ES-I3 (cell line): ENCODE measurements at regions not wholly inside any gene's neighbourhood (a gene's known extent, or its start where the extent isn't known, plus 50 kb on each side); places are given as distances from the start of the nearest gene placed in this dataset.
"Not testable (repeated sequence)": the region's sequence is repeated elsewhere in the genome, so short reads cannot be mapped to it uniquely, and the experiment has no call there.

Experiments used
- H3K36me3 ChIP-seq: 2 replicates; pipeline ENCODE4 v1.6.1; 2013; ENCODE audit warnings: mild to moderate bottlenecking, low read length, control low read depth, moderate library complexity; ENCODE audit not compliant: insufficient read depth
- H3K4me1 ChIP-seq: 2 replicates; pipeline ENCODE4 v1.6.1; 2013; ENCODE audit warnings: mild to moderate bottlenecking, control low read depth, low read length; ENCODE audit not compliant: insufficient read depth
- H3K9ac ChIP-seq: 2 replicates; pipeline ENCODE4 v1.6.1; 2013; ENCODE audit warnings: low read depth, mild to moderate bottlenecking, low read length, moderate library complexity
- H3K9me3 ChIP-seq: 2 replicates; pipeline ENCODE4 v1.6.1; 2013; ENCODE audit warnings: mild to moderate bottlenecking, low read length, moderate library complexity; ENCODE audit not compliant: control insufficient read depth, insufficient read depth

DNA sequence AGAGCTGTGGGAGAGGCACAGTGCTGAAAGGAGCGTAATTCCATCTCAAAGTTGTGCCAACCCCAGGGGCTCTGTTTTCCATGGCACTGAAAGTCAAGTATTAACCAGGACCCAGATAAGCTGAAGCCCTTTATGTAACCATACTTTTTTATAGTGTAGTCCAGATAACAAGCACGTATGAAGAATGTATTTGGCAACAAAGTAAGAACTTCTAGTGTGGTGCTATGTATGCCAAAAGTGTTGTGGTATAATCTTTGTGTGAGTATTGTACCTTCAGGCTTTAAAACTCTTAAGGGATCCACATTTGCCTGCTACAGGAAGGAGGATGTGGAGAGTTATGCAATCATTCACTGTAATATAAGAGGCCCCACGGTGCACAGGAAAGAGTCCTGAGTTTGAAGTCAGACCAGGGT lies 129.4 kb downstream of the IBTK start:
- H3K36me3 ChIP-seq = no peaks in the 10 kb centered on the region
- no peak overlapping the region for H3K9ac ChIP-seq
- no peaks in the 10 kb centered on the region for H3K9me3 ChIP-seq
- no peaks in the 10 kb centered on the region for H3K4me1 ChIP-seq

DNA sequence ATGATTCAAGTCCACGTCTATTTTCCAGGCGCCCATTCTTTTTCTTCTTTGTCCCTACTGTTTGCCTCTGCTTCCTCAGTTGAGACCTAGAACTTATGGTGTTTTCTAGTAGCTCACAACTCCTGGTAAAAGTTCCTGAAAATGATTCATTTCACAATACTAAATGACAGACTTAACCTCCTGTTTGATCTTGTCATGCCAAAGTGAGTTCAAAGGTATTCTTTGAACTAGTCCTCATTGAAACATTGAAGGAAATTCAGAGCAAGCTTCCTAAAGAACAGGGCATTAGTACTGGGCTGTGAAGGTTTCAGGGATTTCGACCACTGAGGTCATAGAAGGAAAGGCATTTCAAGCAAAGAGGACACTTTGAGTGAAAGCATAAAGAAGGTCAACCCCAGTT lies 132.8 kb downstream of the IBTK start:
- no peak overlapping the region for H3K9ac ChIP-seq
- H3K36me3 ChIP-seq = no peaks in the 10 kb centered on the region
- H3K9me3 ChIP-seq = no peaks in the 10 kb centered on the region
- H3K4me1 ChIP-seq = no peaks in the 10 kb centered on the region

DNA sequence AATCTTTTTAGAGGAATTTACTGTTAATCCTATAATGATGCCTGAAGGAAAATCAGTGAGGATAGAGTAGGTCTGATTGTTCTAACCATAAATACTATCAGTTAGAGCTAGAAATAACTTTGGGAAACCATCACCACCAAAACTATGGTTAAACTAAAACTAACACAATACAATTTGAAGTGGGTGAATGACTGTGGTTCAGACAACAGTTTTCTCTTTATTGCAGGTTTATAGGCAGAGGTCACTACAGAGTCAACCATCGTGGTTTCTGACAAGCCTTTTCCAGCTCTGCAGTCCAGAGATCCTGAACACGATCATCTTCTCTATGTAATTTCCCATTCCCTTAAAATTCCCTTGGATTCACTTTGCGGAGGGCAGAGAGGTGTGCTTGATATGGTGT lies 134.3 kb downstream of the IBTK start:
- no peaks in the 10 kb centered on the region for H3K4me1 ChIP-seq
- H3K36me3 ChIP-seq = no peaks in the 10 kb centered on the region
- H3K9ac ChIP-seq = no peak overlapping the region
- H3K9me3 ChIP-seq = no peaks in the 10 kb centered on the region

DNA sequence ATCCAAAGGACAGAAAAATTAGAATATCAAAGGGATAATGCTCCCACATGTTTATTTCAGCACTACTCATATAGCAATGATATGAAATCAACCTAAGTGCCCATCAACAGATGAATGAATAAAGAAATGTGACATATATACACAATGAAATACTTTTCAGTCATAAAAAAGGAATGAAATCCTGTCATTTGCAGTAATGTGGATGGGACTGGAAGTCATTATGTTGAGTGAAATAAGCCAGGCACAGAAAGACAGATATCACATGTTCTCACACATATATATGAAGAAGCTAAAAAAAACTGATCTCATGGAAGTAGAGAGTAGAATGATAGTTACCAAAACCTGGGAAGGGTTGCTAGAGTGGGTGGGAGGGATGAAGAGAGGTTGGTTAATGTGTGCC lies 135.7 kb downstream of the IBTK start:
- Histone ChIP-seq H3K4me1 (no peaks in the 10 kb centered on the region), H3K36me3 (no peaks in the 10 kb centered on the region), H3K9ac (no peak overlapping the region), H3K9me3 (no peaks in the 10 kb centered on the region; the same call in 1 of the 2 replicates)

DNA sequence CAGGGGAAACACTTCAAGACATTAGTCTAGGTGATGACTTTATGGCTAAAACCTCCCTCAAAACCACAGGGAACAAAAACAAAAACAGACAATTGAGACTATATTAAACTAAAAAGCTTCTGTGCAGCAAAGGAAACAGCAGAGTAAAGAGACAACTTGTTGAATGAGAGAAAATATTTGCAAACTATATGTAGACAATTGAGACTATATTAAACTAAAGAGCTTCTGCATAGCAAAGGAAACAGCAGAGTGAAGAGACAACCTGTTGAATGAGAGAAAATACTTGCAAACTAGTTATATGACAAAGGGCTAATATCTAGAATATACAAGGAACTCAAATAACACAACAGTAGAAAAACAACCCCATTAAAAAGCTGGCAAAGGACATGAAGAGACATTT lies 136.4 kb downstream of the IBTK start:
- Histone ChIP-seq H3K4me1 (no peaks in the 10 kb centered on the region), H3K9ac (no peak overlapping the region), H3K36me3 (no peaks in the 10 kb centered on the region), H3K9me3 (no peaks in the 10 kb centered on the region; the same call in 1 of the 2 replicates)

DNA sequence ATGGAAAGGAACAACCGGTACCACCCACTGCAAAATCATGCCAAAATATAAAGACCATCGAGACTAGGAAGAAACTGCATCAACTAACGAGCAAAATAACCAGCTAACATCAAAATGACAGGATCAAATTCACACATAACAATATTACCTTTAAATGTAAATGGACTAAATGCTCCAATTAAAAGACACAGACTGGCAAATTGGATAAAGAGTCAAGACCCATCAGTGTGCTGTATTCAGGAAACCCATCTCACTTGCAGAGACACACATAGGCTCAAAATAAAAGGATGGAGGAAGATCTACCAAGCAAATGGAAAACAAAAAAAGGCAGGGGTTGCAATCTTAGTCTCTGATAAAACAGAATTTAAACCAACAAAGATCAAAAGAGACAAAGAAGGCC lies 144.4 kb downstream of the IBTK start:
- not testable (repeated sequence) for H3K4me1 ChIP-seq, H3K9ac ChIP-seq, H3K9me3 ChIP-seq, H3K36me3 ChIP-seq

DNA sequence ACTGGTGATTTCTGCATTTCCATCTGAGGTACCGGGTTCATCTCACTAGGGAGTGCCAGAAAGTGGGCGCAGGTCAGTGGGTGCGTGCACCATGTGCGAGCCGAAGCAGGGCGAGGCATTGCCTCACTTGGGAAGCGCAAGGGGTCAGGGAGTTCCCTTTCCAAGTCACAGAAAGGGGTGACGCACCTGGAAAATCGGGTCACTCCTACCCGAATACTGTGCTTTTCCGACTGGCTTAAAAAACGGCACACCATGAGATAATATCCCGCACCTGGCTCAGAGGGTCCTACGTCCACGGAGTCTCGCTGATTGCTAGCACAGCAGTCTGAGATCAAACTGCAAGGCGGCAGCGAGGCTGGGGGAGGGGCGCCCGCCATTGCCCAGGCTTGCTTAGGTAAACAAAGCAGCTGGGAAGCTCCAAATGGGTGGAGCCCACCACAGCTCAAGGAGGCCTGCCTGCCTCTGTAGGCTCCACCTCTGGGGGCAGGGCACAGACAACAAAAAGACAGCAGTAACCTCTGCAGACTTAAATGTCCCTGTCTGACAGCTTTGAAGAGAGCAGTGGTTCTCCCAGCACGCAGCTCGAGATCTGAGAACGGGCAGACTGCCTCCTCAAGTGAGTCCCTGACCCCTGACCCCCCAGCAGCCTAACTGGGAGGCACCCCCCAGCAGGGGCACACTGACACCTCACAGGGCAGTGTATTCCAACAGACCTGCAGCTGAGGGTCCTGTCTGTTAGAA lies 146.0 kb downstream of the IBTK start:
- peak overlapping the region; percentile 70 for H3K9ac ChIP-seq
- not testable (repeated sequence) for H3K9me3 ChIP-seq, H3K4me1 ChIP-seq, H3K36me3 ChIP-seq

DNA sequence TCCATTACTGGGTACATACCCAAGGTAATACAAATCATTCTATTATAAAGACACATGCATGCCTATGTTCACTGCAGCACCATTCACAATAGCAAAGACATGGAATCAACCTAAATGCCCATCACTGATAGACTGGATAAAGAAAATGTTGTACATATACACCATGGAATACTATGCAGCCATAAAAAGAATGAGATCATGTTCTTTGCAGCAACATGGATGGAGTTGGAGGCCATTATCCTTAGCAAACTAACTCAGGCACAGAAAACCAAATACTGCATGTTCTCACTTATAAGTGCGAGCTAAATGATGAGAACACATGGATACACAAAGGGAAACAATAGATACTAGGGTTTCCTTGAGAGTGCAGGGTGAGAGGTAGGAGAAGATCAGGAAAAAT lies 146.8 kb downstream of the IBTK start:
- not testable (repeated sequence) for H3K9me3 ChIP-seq
- peak overlapping the region; percentile 70; the same call in 1 of the 2 replicates for H3K9ac ChIP-seq

DNA sequence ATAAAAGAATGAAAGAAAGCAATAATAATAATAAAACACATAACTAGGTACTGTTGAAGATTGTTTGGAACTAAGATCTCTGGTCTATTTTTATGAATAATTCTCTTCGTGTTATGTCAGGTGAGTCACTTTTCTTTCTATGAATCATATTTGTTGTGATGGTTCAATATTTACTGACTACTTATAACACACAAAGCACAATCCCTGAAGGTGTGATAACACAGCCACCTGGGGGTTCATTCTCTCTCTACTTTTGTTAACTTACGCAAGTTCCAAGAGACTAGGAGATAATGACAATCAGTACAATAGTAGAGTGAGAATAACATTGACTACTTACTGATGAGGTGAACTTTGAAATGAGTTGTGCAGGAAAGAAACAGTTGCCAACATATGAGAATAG lies 149.9 kb downstream of the IBTK start:
- Histone ChIP-seq H3K9ac (no peak overlapping the region), H3K36me3 (no peaks in the 10 kb centered on the region), H3K9me3 (no peaks in the 10 kb centered on the region), H3K4me1 (no peaks in the 10 kb centered on the region)

More for the DNA sequence above, 146.8 kb downstream of the IBTK start:
- H3K36me3 ChIP-seq, H3K4me1 ChIP-seq: not testable (repeated sequence)

DNA sequence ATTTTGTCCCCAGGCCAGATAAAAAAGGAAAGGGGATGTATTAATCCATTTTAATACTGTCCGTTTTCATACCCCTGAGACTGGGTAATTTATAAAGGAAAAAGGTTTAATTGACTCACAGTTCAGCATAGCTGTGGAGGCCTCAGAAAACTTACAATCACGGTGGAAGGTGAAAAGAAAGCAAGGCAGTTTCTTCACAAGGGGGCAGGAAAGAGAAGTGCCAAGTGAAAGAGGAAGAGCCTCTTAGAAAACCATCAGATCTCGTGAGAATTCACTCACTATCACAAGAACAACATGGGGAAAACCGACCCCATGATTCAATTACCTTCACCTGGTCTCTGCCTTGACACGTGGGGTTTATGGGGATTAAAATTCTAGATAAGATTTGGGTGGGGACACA lies 152.5 kb downstream of the IBTK start:
- Histone ChIP-seq H3K9ac (no peak overlapping the region), H3K36me3 (no peaks in the 10 kb centered on the region), H3K4me1 (no peaks in the 10 kb centered on the region), H3K9me3 (no peaks in the 10 kb centered on the region)

DNA sequence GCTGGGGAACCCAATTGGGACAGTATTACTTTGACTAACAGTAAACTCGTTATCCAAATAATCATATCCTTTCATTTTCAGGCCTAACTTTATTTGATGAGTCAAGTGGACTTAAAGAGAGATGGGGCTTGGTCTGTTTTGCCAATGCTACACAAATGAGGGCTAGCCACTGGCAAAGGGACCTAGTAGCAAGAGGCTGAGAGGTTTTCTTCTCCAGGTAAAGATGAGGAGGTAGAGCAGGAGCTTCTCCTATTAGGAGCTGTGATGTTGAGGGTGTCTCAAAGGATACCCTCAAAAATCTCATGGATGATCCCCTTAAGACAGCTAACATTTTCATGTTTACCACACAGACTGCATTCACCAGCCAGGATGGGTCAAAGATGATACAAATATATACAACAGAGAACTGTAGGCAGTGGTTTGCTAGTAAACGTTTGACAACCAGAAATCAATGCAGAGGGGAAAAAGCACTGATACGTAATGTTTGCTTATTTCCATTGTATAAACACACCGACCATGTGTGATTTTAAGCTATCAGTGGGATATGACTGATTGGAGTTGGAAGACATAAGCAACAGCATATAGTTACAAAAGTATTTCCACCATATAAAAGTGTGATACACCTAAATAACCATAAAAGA lies 153.3 kb downstream of the IBTK start:
- H3K36me3 ChIP-seq = no peaks in the 10 kb centered on the region
- no peaks in the 10 kb centered on the region for H3K4me1 ChIP-seq
- no peak overlapping the region for H3K9ac ChIP-seq
- H3K9me3 ChIP-seq = no peaks in the 10 kb centered on the region

DNA sequence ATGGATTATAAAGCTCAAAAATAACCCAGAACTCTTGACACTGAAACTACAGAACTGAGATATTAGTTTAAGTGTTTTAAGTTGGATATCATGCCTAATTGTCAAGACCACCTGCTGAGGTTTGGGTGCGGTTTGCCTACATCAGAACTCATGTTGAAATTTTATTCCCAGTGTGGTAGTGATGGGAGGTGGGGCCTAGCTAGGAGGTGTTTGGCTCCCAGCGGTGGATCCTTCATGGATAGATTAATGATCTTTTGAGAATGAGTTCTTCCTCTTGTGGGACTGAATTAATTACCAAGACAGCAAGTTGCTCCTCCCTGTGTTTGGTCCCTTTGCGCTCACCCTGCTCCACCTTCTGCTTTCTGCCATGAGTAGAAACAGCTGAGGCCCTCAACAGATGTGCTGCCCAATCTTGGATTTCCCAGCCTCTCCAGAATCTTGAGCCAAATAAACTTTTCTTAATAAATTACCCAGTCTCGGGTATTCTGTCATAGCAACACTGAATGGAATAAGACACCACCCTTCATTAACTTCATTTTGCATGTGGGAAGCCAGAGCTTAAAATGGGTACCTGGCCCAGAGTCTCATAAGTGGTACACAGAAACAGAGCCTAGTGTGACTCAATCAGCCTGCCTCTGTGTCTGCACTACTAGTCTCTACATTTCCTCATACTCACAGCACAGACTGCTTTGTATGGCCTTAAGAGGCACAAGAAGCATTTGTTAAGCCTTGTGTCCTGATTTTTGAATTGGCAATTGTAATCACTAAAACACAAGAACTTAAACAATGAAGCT lies 158.4 kb downstream of the IBTK start:
- H3K36me3 ChIP-seq = no peaks in the 10 kb centered on the region
- H3K9me3 ChIP-seq = no peaks in the 10 kb centered on the region
- H3K9ac ChIP-seq = no peak overlapping the region
- H3K4me1 ChIP-seq = 0 out of 2 replicates have a peak, but pooled peaks cover 5% of the 10 kb centered on the region

DNA sequence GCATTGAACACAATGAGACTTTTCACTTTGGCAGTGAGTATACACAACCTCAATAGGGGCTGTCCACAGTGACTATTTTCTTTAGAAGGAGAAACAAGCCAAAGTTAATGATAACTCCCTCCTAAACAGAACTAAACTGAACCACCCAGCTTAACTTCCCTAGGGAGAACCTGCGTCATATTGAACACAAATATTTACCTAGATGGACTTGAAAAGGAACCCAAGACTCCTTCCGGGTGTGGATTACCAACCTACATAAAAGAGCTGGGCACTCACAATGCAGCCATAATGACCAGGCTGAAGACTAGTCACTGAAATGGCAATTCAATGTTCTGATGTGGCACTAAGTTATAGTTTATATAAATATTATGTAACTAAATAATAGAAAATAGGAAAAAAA lies 160.6 kb downstream of the IBTK start:
- H3K9me3 ChIP-seq = no peaks in the 10 kb centered on the region
- no peak overlapping the region for H3K9ac ChIP-seq
- H3K4me1 ChIP-seq = 0 out of 2 replicates have a peak, but pooled peaks cover 6% of the 10 kb centered on the region
- H3K36me3 ChIP-seq = no peaks in the 10 kb centered on the region

DNA sequence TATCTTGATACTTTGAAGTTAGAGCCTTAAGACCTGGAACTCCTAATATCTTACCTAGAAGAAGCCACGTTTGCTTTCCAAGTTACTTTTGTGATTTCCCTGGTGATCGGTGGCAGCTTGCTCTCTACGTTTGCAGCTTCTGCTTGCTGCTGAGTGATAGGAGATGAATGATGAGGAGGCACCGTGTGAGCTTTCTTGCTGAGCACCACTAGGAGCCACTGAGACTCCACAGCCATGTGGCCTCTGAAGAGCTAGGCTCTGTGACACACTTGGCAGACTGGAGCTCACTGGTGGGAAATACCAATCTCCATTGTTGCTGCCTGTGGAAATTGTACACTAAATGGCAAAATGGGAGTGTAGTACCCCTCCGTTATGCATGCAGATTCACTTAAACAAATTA lies 161.8 kb downstream of the IBTK start:
- H3K4me1 ChIP-seq = 0 out of 2 replicates have a peak, but pooled peaks cover 6% of the 10 kb centered on the region
- no peak overlapping the region for H3K9ac ChIP-seq
- no peaks in the 10 kb centered on the region for H3K36me3 ChIP-seq

More for the DNA sequence above, 161.8 kb downstream of the IBTK start:
- no peaks in the 10 kb centered on the region for H3K9me3 ChIP-seq
